Keratinocyte (primary cell): ENCODE measurements at regions not wholly inside any gene's neighbourhood (a gene's known extent, or its start where the extent isn't known, plus 50 kb on each side); places are given as distances from the start of the nearest gene placed in this dataset.

Experiments used
- DNase-seq: peaks from one replicate; pipeline ENCODE4 v3.0.0-alpha.2; 2011; ENCODE audit warnings: low read depth, missing footprints, low spot score
- FAIRE-seq: peaks from 2 replicates; lab custom pipeline; 2011; peaks lifted over from hg19 to GRCh38; lab: Jason Lieb, UNC
- H2AFZ ChIP-seq: 2 replicates; pipeline ENCODE4 v1.6.0; 2012; ENCODE audit warnings: low read length, control low read depth, inconsistent platforms; ENCODE audit not compliant: control insufficient read depth
- H3K27ac ChIP-seq: 2 replicates; pipeline ENCODE4 v1.5.1; 2011; ENCODE audit warnings: low read length; ENCODE audit not compliant: control insufficient read depth, insufficient read depth
- H3K27me3 ChIP-seq: 3 replicates; pipeline ENCODE4 v1.6.0; 2011; ENCODE audit warnings: low read length; ENCODE audit not compliant: control insufficient read depth, insufficient read depth; ENCODE audit errors: extremely low read depth
- H3K36me3 ChIP-seq, 2 experiments: 2 replicates in 1 of 2; 3 replicates in 1 of 2; pipeline ENCODE4 v1.5.1; 2011; ENCODE audit warnings: low read length in 2 of 2, mild to moderate bottlenecking in 1 of 2; ENCODE audit not compliant: control insufficient read depth in 2 of 2, insufficient read depth in 2 of 2; ENCODE audit errors: extremely low read depth in 1 of 2
- H3K4me1 ChIP-seq: 3 replicates; pipeline ENCODE4 v1.5.1; 2011; ENCODE audit warnings: low read length; ENCODE audit not compliant: control insufficient read depth, insufficient read depth; ENCODE audit errors: extremely low read depth
- H3K4me2 ChIP-seq: 3 replicates; pipeline ENCODE4 v1.6.0; 2011; ENCODE audit warnings: low read depth, low read length; ENCODE audit not compliant: control insufficient read depth, insufficient read depth; ENCODE audit errors: extremely low read depth
- H3K4me3 ChIP-seq, 3 experiments: fragments of 200-600 bp in 1 of 3; sonication (generic) in 1 of 3; 2 replicates in 2 of 3; 3 replicates in 1 of 3; pipeline ENCODE4 v1.5.1; 2011 to 2016; ENCODE audit warnings: low read length in 3 of 3, mild to moderate bottlenecking in 3 of 3, control low read depth in 2 of 3, inconsistent platforms in 1 of 3, low read depth in 1 of 3, mixed read lengths in 1 of 3, mixed run types in 1 of 3, moderate library complexity in 1 of 3; ENCODE audit not compliant: control insufficient read depth in 2 of 3, insufficient read depth in 2 of 3; ENCODE audit errors: extremely low read depth in 1 of 3
- H3K79me2 ChIP-seq: 2 replicates; pipeline ENCODE4 v1.6.0; 2012; ENCODE audit warnings: low read length; ENCODE audit not compliant: control insufficient read depth, insufficient read depth
- H3K9ac ChIP-seq: 3 replicates; pipeline ENCODE4 v1.6.0; 2011; ENCODE audit warnings: low read length; ENCODE audit not compliant: control insufficient read depth, insufficient read depth; ENCODE audit errors: extremely low read depth
- H3K9me1 ChIP-seq: 3 replicates; pipeline ENCODE4 v1.6.0; 2011; ENCODE audit warnings: low read length; ENCODE audit not compliant: control insufficient read depth, insufficient read depth; ENCODE audit errors: extremely low read depth
- H3K9me3 ChIP-seq: 2 replicates; pipeline ENCODE4 v1.5.1; 2012; ENCODE audit warnings: low read depth, low read length; ENCODE audit not compliant: control insufficient read depth
- H4K20me1 ChIP-seq: 3 replicates; pipeline ENCODE4 v1.6.0; 2011; ENCODE audit warnings: low read length; ENCODE audit not compliant: control insufficient read depth, insufficient read depth; ENCODE audit errors: extremely low read depth
- CTCF ChIP-seq, 3 experiments: IDR thresholded peaks in 1 of 3; conservative IDR thresholded peaks in 1 of 3; optimal IDR thresholded peaks in 1 of 3; 2 replicates in 2 of 3; 3 replicates in 1 of 3; pipeline versions ENCODE3 to v1.5.1; 2011; ENCODE audit warnings: low read length in 3 of 3, mild to moderate bottlenecking in 3 of 3, moderate library complexity in 2 of 3, control low read depth in 1 of 3, inconsistent platforms in 1 of 3; ENCODE audit not compliant: insufficient read depth in 2 of 3; ENCODE audit errors: extremely low read depth in 1 of 3
- EZH2 ChIP-seq: IDR thresholded peaks from one replicate; pipeline ENCODE4 v1.6.1; 2012; ENCODE audit warnings: inconsistent platforms, mild to moderate bottlenecking, low read length, moderate library complexity
- dilution Hi-C: fragments of 300-500 bp; cut with MboI; formaldehyde crosslinking; loops from one replicate; pipeline ENCODE4 v1.7.0; 2020; ENCODE audit warnings: low sequenced_read_pairs; ENCODE audit not compliant: extremely low pct_ligation_motif_present

- H3K4me2 ChIP-seq, result no peak overlapping the region
- TF ChIP-seq CTCF (optimal IDR thresholded peaks at IDR 0.05 in 1 of 3, IDR thresholded peaks at IDR 0.05 in 1 of 3, conservative IDR thresholded peaks at IDR 0.05 in 1 of 3; ENCODE audit: extremely low read depth in 1 of 3, insufficient read depth in 2 of 3, low read length in 3 of 3) (no peak), EZH2 (no peak)
- no peaks in the 10 kb centered on the region for H3K79me2 ChIP-seq
- dilution Hi-C loops, result no loop called here
- DNase-seq (no peak), FAIRE-seq (no peak)
- no peak overlapping the region for H3K9ac ChIP-seq
- no peaks in the 10 kb centered on the region for H3K9me1 ChIP-seq
- no peaks in the 10 kb centered on the region for H3K9me3 ChIP-seq
- no peaks in the 10 kb centered on the region for H3K27me3 ChIP-seq
- no peaks in the 10 kb centered on the region for H3K36me3 ChIP-seq
- H4K20me1 ChIP-seq, result no peaks in the 10 kb centered on the region
- no peak overlapping the region for H3K4me3 ChIP-seq
- H2AFZ ChIP-seq, result no peak overlapping the region
- H3K27ac ChIP-seq, result no peak overlapping the region
- H3K4me1 ChIP-seq, result no peaks in the 10 kb centered on the region
Measured at GRCh38 chr6:145332011-145332410, 403.3 kb downstream of the EPM2A start.

- Histone ChIP-seq H3K9me1 (no peaks in the 10 kb centered on the region), H3K27me3 (no peaks in the 10 kb centered on the region), H3K9ac (no peak overlapping the region), H3K4me3 (no peak overlapping the region), H3K36me3 (no peaks in the 10 kb centered on the region), H3K4me1 (no peaks in the 10 kb centered on the region), H3K9me3 (no peaks in the 10 kb centered on the region), H3K79me2 (no peaks in the 10 kb centered on the region), H4K20me1 (no peaks in the 10 kb centered on the region), H3K27ac (no peak overlapping the region), H3K4me2 (no peak overlapping the region), H2AFZ (no peak overlapping the region)
- FAIRE-seq, result no peak
- dilution Hi-C loops, result no loop called here
- no peak for DNase-seq
- TF ChIP-seq CTCF (optimal IDR thresholded peaks at IDR 0.05 in 1 of 3, IDR thresholded peaks at IDR 0.05 in 1 of 3, conservative IDR thresholded peaks at IDR 0.05 in 1 of 3; ENCODE audit: extremely low read depth in 1 of 3, insufficient read depth in 2 of 3, low read length in 3 of 3) (no peak), EZH2 (no peak)
Measured at GRCh38 chr6:145336119-145336518, 399.2 kb downstream of the EPM2A start.
